ENCODE measurements at regions not wholly inside any gene's neighbourhood (a gene's known extent, or its start where the extent isn't known, plus 50 kb on each side); places are given as distances from the start of the nearest gene placed in this dataset.
A peak's percentile ranks its signal among the peaks of the same experiment; 100 is the strongest.

DNA sequence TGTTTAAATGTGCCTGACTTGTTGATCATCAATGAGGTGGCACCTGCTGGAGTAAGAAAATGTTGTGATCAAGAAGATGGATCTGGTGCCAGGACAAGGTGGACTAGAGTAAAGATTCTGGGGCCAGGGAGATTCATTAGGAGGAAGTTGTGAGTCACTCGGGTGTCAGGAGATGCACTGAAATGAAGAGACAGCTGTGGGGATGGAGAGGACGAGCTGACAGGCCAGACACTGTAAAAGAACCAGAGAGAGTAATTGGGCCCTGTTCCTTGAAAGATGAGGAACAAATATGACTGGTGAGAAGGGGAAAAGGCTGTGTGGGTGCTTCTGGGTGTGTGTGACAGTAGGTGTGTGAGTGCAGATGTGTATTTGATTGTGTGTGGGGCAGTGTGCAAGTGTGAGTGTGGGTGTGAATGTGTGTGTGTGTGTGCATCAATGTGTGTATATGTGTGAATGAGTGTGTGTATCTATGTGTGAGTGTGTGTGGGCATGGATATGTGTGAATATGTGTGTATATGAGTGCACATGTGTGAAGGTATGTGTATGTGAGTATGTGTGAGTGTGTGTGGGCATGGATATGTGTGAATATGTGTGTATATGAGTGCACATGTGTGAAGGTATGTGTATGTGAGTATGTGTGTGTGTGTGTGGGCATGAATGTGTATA, 260.5 kb downstream of the RFC3 start:
- Mint-ChIP-seq H3K27ac (no peak overlapping the region), H3K36me3 (ENCODE audit: insufficient read depth in 1 of 3, low read depth in 3 of 3) (no peaks in the 10 kb centered on the region), H3K27me3 (ENCODE audit: low read depth) (no peaks in the 10 kb centered on the region), H3K9me3 (no peaks in the 10 kb centered on the region), H3K4me1 (peaks cover 3 to 4% of the 10 kb centered on the region in 2 experiments; a peak in 3 of 4 replicates), H3K4me3 (no peak overlapping the region)
- Histone ChIP-seq H2BK15ac (ENCODE audit: low read depth, low read length) (no peak overlapping the region), H3K56ac (ENCODE audit: insufficient read length, low read depth, low read length) (no peak overlapping the region), H3K4me2 (ENCODE audit: insufficient read depth, insufficient read length, low read length) (no peak overlapping the region), H2BK5ac (ENCODE audit: insufficient read length, low read length) (no peak overlapping the region), H2AFZ (ENCODE audit: low read length) (no peak overlapping the region), H2BK12ac (ENCODE audit: insufficient read length, low read depth, low read length) (no peak overlapping the region), H4K8ac (replicated peaks; ENCODE audit: insufficient read length, low read depth, low read length) (peak overlapping the region; percentile 32), H3K23ac (ENCODE audit: insufficient read length, low read depth, low read length) (no peak overlapping the region), H3K4ac (ENCODE audit: low read depth, low read length) (no peak overlapping the region), H3K23me2 (ENCODE audit: insufficient read length, low read depth, low read length, poor library complexity, severe bottlenecking) (no peaks in the 10 kb centered on the region), H3K18ac (ENCODE audit: insufficient read length, low read depth, low read length) (no peak overlapping the region), H3K9me3 (ENCODE audit: control insufficient read depth, low read depth, low read length) (no peaks in the 10 kb centered on the region), H3K9ac (ENCODE audit: extremely low read depth, insufficient read length, low read length) (no peak overlapping the region), H4K91ac (ENCODE audit: insufficient read length, low read depth, low read length) (no peak overlapping the region), H3K27me3 (ENCODE audit: insufficient read depth, low read length) (no peaks in the 10 kb centered on the region), H2AK5ac (ENCODE audit: insufficient read length, low read length) (no peak overlapping the region), H2BK20ac (ENCODE audit: low read depth, low read length, poor library complexity, severe bottlenecking) (no peak overlapping the region), H3T11ph (ENCODE audit: low read length) (no peak overlapping the region), H3K14ac (ENCODE audit: insufficient read depth, low read length) (no peak overlapping the region), H2BK120ac (ENCODE audit: low read depth, low read length, poor library complexity, severe bottlenecking) (no peak overlapping the region), H3K4me1 (ENCODE audit: insufficient read depth, low read length) (no peaks in the 10 kb centered on the region), H4K20me1 (ENCODE audit: control insufficient read depth, insufficient read depth, insufficient read length) (no peaks in the 10 kb centered on the region), H4K5ac (ENCODE audit: insufficient read length, low read depth, low read length) (no peak overlapping the region), H3K79me1 (ENCODE audit: insufficient read depth, low read depth, low read length, poor library complexity, severe bottlenecking) (no peaks in the 10 kb centered on the region), H3K27ac (ENCODE audit: insufficient read length, low read depth, low read length) (no peak overlapping the region), H3K79me2 (ENCODE audit: insufficient read depth, low read length) (no peaks in the 10 kb centered on the region)
- TF ChIP-seq, protein P1, sequence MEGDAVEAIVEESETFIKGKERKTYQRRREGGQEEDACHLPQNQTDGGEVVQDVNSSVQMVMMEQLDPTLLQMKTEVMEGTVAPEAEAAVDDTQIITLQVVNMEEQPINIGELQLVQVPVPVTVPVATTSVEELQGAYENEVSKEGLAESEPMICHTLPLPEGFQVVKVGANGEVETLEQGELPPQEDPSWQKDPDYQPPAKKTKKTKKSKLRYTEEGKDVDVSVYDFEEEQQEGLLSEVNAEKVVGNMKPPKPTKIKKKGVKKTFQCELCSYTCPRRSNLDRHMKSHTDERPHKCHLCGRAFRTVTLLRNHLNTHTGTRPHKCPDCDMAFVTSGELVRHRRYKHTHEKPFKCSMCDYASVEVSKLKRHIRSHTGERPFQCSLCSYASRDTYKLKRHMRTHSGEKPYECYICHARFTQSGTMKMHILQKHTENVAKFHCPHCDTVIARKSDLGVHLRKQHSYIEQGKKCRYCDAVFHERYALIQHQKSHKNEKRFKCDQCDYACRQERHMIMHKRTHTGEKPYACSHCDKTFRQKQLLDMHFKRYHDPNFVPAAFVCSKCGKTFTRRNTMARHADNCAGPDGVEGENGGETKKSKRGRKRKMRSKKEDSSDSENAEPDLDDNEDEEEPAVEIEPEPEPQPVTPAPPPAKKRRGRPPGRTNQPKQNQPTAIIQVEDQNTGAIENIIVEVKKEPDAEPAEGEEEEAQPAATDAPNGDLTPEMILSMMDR (conservative IDR thresholded peaks at IDR 0.05) = no peak
- DNase-seq = no peak
- no CpG with 5 or more reads among the region's 2 CpGs for WGBS (ENCODE audit: extremely low coverage, insufficient read length, low lambda C conversion rate)

Measured in H9 (cell line).